H9 (cell line): ENCODE measurements at regions not wholly inside any gene's neighbourhood (a gene's known extent, or its start where the extent isn't known, plus 50 kb on each side); places are given as distances from the start of the nearest gene placed in this dataset.

Experiments used
- DNase-seq: peaks from one replicate; pipeline ENCODE4 v3.0.0-alpha.2; 2017
- H2AFZ ChIP-seq: one replicate; pipeline ENCODE4 v1.6.1; 2013; ENCODE audit warnings: mild to moderate bottlenecking, low read length, control low read depth, moderate library complexity
- H2AK5ac ChIP-seq: 2 replicates; pipeline ENCODE4 v1.6.1; 2013; ENCODE audit warnings: low read length, control low read depth, mixed read lengths; ENCODE audit not compliant: insufficient read length
- H2BK120ac ChIP-seq: one replicate; pipeline ENCODE4 v1.6.1; 2013; ENCODE audit warnings: low read depth, mild to moderate bottlenecking, low read length, control low read depth, inconsistent platforms; ENCODE audit not compliant: poor library complexity, severe bottlenecking
- H2BK12ac ChIP-seq: 2 replicates; pipeline ENCODE4 v1.6.1; 2013; ENCODE audit warnings: low read length, control low read depth, mixed read lengths, low read depth; ENCODE audit not compliant: insufficient read length
- H2BK15ac ChIP-seq: 2 replicates; pipeline ENCODE4 v1.6.1; 2013; ENCODE audit warnings: low read depth, low read length, control low read depth
- H2BK20ac ChIP-seq: one replicate; pipeline ENCODE4 v1.6.1; 2013; ENCODE audit warnings: low read depth, mild to moderate bottlenecking, low read length, control low read depth, inconsistent platforms; ENCODE audit not compliant: poor library complexity, severe bottlenecking
- H2BK5ac ChIP-seq: 2 replicates; pipeline ENCODE4 v1.6.1; 2013; ENCODE audit warnings: low read length, control low read depth, mixed read lengths; ENCODE audit not compliant: insufficient read length
- H3K14ac ChIP-seq: 2 replicates; pipeline ENCODE4 v1.6.1; 2013; ENCODE audit warnings: low read length, control low read depth; ENCODE audit not compliant: insufficient read depth
- H3K18ac ChIP-seq: 2 replicates; pipeline ENCODE4 v1.6.1; 2013; ENCODE audit warnings: low read depth, mild to moderate bottlenecking, mixed read lengths, low read length, control low read depth; ENCODE audit not compliant: insufficient read length
- H3K23ac ChIP-seq: 2 replicates; pipeline ENCODE4 v1.6.1; 2013; ENCODE audit warnings: low read length, control low read depth, mixed read lengths, low read depth; ENCODE audit not compliant: insufficient read length
- H3K23me2 ChIP-seq: 2 replicates; pipeline ENCODE4 v1.6.1; 2013; ENCODE audit warnings: low read depth, mild to moderate bottlenecking, mixed read lengths, low read length, control low read depth; ENCODE audit not compliant: insufficient read length, poor library complexity, severe bottlenecking
- H3K27ac ChIP-seq: 2 replicates; pipeline ENCODE4 v1.5.1; 2013; ENCODE audit warnings: low read length, control low read depth, mixed read lengths, low read depth; ENCODE audit not compliant: insufficient read length
- H3K27me3 ChIP-seq: 2 replicates; pipeline ENCODE4 v1.6.1; 2013; ENCODE audit warnings: low read length, control low read depth, inconsistent platforms; ENCODE audit not compliant: insufficient read depth
- H3K4ac ChIP-seq: 2 replicates; pipeline ENCODE4 v1.6.1; 2013; ENCODE audit warnings: low read depth, mild to moderate bottlenecking, control low read depth, inconsistent platforms, low read length, moderate library complexity
- H3K4me1 ChIP-seq: 2 replicates; pipeline ENCODE4 v1.6.1; 2013; ENCODE audit warnings: low read length, control low read depth, inconsistent platforms; ENCODE audit not compliant: insufficient read depth
- H3K4me2 ChIP-seq: 2 replicates; pipeline ENCODE4 v1.6.1; 2013; ENCODE audit warnings: low read length, control low read depth, mixed read lengths; ENCODE audit not compliant: insufficient read length, insufficient read depth
- H3K56ac ChIP-seq: 2 replicates; pipeline ENCODE4 v1.6.1; 2013; ENCODE audit warnings: low read depth, mild to moderate bottlenecking, mixed read lengths, low read length, control low read depth; ENCODE audit not compliant: insufficient read length
- H3K79me1 ChIP-seq: 2 replicates; pipeline ENCODE4 v1.6.1; 2013; ENCODE audit warnings: low read depth, mild to moderate bottlenecking, moderate library complexity, low read length, control low read depth, inconsistent platforms; ENCODE audit not compliant: insufficient read depth, poor library complexity, severe bottlenecking
- H3K79me2 ChIP-seq: 2 replicates; pipeline ENCODE4 v1.6.1; 2013; ENCODE audit warnings: low read length, control low read depth, inconsistent platforms; ENCODE audit not compliant: insufficient read depth
- H3K9ac ChIP-seq: 2 replicates; pipeline ENCODE4 v1.6.1; 2013; ENCODE audit warnings: low read length, control low read depth, mixed read lengths; ENCODE audit not compliant: insufficient read length; ENCODE audit errors: extremely low read depth
- H3K9me3 ChIP-seq: one replicate; pipeline ENCODE4 v1.6.1; 2013; ENCODE audit warnings: low read depth, low read length, inconsistent platforms; ENCODE audit not compliant: control insufficient read depth
- H3T11ph ChIP-seq: one replicate; pipeline ENCODE4 v1.6.1; 2013; ENCODE audit warnings: mild to moderate bottlenecking, low read length, control low read depth, inconsistent platforms
- H4K20me1 ChIP-seq: one replicate; pipeline ENCODE4 v1.6.1; 2013; ENCODE audit not compliant: control insufficient read depth, insufficient read length, insufficient read depth
- H4K5ac ChIP-seq: 2 replicates; pipeline ENCODE4 v1.6.1; 2013; ENCODE audit warnings: low read depth, mild to moderate bottlenecking, mixed read lengths, low read length, control low read depth; ENCODE audit not compliant: insufficient read length
- H4K8ac ChIP-seq: replicated peaks from 2 replicates; pipeline ENCODE4 v1.6.1; 2013; ENCODE audit warnings: low read length, control low read depth, mixed read lengths, low read depth; ENCODE audit not compliant: insufficient read length
- H4K91ac ChIP-seq: 2 replicates; pipeline ENCODE4 v1.6.1; 2013; ENCODE audit warnings: low read depth, mild to moderate bottlenecking, moderate library complexity, mixed read lengths, low read length, control low read depth; ENCODE audit not compliant: insufficient read length
- H3K27ac Mint-ChIP-seq, 3 experiments: 2 replicates in 2 of 3; 3 replicates in 1 of 3; pipeline ENCODE4 v1.8.0; 2020 to 2021; ENCODE audit warnings: mixed read lengths in 3 of 3, mild to moderate bottlenecking in 1 of 3, moderate library complexity in 1 of 3
- H3K27me3 Mint-ChIP-seq: 2 replicates; pipeline ENCODE4 v1.8.0; 2021; ENCODE audit warnings: low read depth, mild to moderate bottlenecking, moderate library complexity, mixed read lengths
- H3K36me3 Mint-ChIP-seq, 3 experiments: 2 replicates in 2 of 3; 3 replicates in 1 of 3; pipeline ENCODE4 v1.8.0; 2020 to 2021; ENCODE audit warnings: low read depth in 3 of 3, mixed read lengths in 3 of 3; ENCODE audit not compliant: insufficient read depth in 1 of 3
- H3K4me1 Mint-ChIP-seq, 2 experiments: 2 replicates each; pipeline ENCODE4 v1.8.0; 2020; ENCODE audit warnings: mixed read lengths in 2 of 2
- H3K4me3 Mint-ChIP-seq, 2 experiments: 2 replicates in 1 of 2; 3 replicates in 1 of 2; pipeline ENCODE4 v1.8.0; 2020 to 2021; ENCODE audit warnings: mild to moderate bottlenecking in 2 of 2, mixed read lengths in 2 of 2, moderate library complexity in 1 of 2
- H3K9me3 Mint-ChIP-seq, 2 experiments: 2 replicates in 1 of 2; 3 replicates in 1 of 2; pipeline ENCODE4 v1.8.0; 2020; ENCODE audit warnings: mild to moderate bottlenecking in 2 of 2, mixed read lengths in 2 of 2, moderate library complexity in 1 of 2
- CTCF ChIP-seq: fragments of 200-600 bp; sonication (generic); conservative IDR thresholded peaks from 3 replicates; pipeline ENCODE4 v1.8.0; 2021; ENCODE audit warnings: antibody characterized with exemption, mild to moderate bottlenecking
- WGBS: extraction: QIAGEN DNeasy Blood & Tissue Kit; methylation state at CpG from one replicate; pipeline ENCODE4 v1.1.7; 2013; ENCODE audit warnings: missing lambda C conversion rate, low lambda C conversion rate, mixed read lengths; ENCODE audit not compliant: insufficient read length; ENCODE audit errors: extremely low coverage; 5-methylcytosine and 5-hydroxymethylcytosine counted together

- Histone ChIP-seq H3K23me2 (no peaks in the 10 kb centered on the region), H4K91ac (no peak overlapping the region), H3K14ac (no peak overlapping the region), H3T11ph (no peak overlapping the region), H3K9me3 (no peaks in the 10 kb centered on the region), H3K27me3 (no peaks in the 10 kb centered on the region), H2BK120ac (no peak overlapping the region), H2AFZ (no peak overlapping the region), H3K79me2 (peaks cover 3% of the 10 kb centered on the region; the same call in 1 of the 2 replicates), H3K56ac (no peak overlapping the region), H2BK15ac (no peak overlapping the region), H3K18ac (no peak overlapping the region), H3K4me2 (no peak overlapping the region), H4K20me1 (no peaks in the 10 kb centered on the region), H3K4me1 (peaks cover 6% of the 10 kb centered on the region; the same call in 1 of the 2 replicates), H2BK12ac (no peak overlapping the region), H3K27ac (no peak overlapping the region), H3K4ac (no peak overlapping the region), H2AK5ac (no peak overlapping the region), H2BK20ac (no peak overlapping the region), H4K5ac (no peak overlapping the region), H3K23ac (no peak overlapping the region), H3K79me1 (no peaks in the 10 kb centered on the region), H4K8ac (no peak overlapping the region), H2BK5ac (no peak overlapping the region), H3K9ac (no peak overlapping the region)
- no CpG with 5 or more reads among the region's 6 CpGs for WGBS
- Mint-ChIP-seq H3K36me3 (0 out of 7 replicates have a peak, but pooled peaks cover 0 to 4% (median 0%) of the 10 kb centered on the region in 3 experiments), H3K27ac (no peak overlapping the region), H3K4me3 (no peak overlapping the region), H3K27me3 (no peaks in the 10 kb centered on the region; the same call in 1 of the 2 replicates), H3K9me3 (no peaks in the 10 kb centered on the region), H3K4me1 (peaks cover 28 to 37% of the 10 kb centered on the region in 2 experiments)
- no peak for DNase-seq
- no peak for TF ChIP-seq CTCF
Measured at GRCh38 chr4:24230955-24231354, 341.1 kb upstream of the PPARGC1A start.
